H7 (cell line): ENCODE measurements at regions not wholly inside any gene's neighbourhood (a gene's known extent, or its start where the extent isn't known, plus 50 kb on each side); places are given as distances from the start of the nearest gene placed in this dataset.

ENCODE experiments used
- DNase-seq: peaks from one replicate; pipeline ENCODE4 v3.0.0; 2012
- H3K27me3 ChIP-seq: 2 replicates; pipeline ENCODE4 v1.6.0; 2011; ENCODE audit warnings: mild to moderate bottlenecking, low read length; ENCODE audit not compliant: control insufficient read depth, insufficient read depth
- H3K36me3 ChIP-seq: replicated peaks from 2 replicates; pipeline ENCODE4 v1.5.1; 2011; ENCODE audit warnings: low read length; ENCODE audit not compliant: control insufficient read depth, insufficient read depth
- H3K4me3 ChIP-seq: 2 replicates; pipeline ENCODE4 v1.5.1; 2011; ENCODE audit warnings: low read depth, mild to moderate bottlenecking, control low read depth, low read length, moderate library complexity; ENCODE audit not compliant: insufficient read depth

GRCh38 chrX:80098038-80098437 lies 83.5 kb downstream of the TBX22 start:
- DNase-seq = no peak
- Histone ChIP-seq H3K4me3 (no peak overlapping the region), H3K36me3 (no peaks in the 10 kb centered on the region), H3K27me3 (no peaks in the 10 kb centered on the region)

- DNase-seq = no peak
- no peaks in the 10 kb centered on the region for H3K27me3 ChIP-seq
- H3K36me3 ChIP-seq = no peaks in the 10 kb centered on the region
- H3K4me3 ChIP-seq = no peak overlapping the region
These were observed 105.8 kb downstream of the TBX22 start for GRCh38 chrX:80120335-80120734.

GRCh38 chrX:80138938-80139337 lies 124.4 kb downstream of the TBX22 start:
- DNase-seq = no peak
- no peak overlapping the region for H3K4me3 ChIP-seq
- no peaks in the 10 kb centered on the region for H3K27me3 ChIP-seq
- H3K36me3 ChIP-seq = no peaks in the 10 kb centered on the region

DNA sequence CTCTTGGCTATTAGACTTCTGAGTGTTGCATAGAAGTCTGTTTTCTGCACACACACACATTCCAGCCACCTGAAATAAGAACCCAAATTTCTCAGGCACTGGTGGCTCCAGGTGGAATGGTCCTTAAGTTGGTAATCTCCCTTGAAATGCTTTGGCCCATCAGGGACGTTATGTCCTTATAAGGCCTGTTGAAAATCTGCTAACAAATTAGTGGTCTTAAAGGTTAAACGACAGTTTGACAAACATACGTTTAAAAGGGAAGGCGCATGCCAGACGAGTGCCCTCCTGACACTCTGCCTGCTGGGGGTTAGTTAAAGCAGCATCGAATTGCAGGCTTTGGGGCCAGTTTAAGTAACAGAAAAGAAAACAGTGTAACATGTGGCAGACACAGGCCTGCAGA lies 125.0 kb downstream of the TBX22 start:
- H3K36me3 ChIP-seq = no peaks in the 10 kb centered on the region
- H3K27me3 ChIP-seq = no peaks in the 10 kb centered on the region
- H3K4me3 ChIP-seq = no peak overlapping the region
- no peak for DNase-seq

DNA sequence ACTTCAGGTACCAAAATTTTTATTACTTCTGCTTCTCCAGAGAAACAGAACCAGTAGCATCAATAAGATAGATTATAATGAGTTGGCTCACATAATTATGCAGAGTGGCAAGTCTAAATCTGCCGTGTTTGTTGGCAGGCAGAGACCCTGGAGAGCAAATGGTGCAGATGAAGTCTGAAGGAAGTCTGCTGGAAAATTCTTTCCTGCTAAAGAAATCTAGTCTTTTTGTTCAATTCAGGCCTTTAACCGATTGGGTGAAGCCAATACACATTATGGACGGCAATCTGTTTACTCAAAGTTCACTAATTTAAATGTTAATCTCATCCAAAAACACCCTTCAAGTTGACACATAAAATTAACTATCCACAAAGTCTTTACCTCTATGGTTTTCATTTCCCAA lies 156.0 kb downstream of the TBX22 start:
- Histone ChIP-seq H3K27me3 (no peaks in the 10 kb centered on the region), H3K4me3 (no peak overlapping the region), H3K36me3 (no peaks in the 10 kb centered on the region)
- no peak for DNase-seq

DNA sequence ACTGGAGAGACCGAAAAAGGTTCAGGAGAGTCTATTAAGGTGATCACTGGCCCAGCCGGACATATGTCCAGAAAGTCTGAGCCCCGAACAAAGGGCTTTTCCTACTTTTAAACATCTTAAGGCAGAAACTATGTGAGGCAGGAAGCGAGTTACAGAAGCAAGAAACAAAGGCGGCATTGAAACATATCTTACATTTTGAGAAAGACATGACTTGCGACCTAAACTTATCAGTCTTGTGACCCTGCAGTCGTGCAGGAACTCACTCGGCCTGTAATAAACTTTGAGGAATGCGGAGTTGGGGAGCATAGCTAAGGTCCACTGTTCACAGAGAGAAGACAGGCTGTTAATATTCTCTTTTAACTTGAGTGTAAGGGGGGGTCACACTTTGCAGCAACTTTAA lies 158.7 kb downstream of the TBX22 start:
- no peaks in the 10 kb centered on the region for H3K27me3 ChIP-seq
- no peak overlapping the region for H3K4me3 ChIP-seq
- no peak for DNase-seq
- no peaks in the 10 kb centered on the region for H3K36me3 ChIP-seq

DNA sequence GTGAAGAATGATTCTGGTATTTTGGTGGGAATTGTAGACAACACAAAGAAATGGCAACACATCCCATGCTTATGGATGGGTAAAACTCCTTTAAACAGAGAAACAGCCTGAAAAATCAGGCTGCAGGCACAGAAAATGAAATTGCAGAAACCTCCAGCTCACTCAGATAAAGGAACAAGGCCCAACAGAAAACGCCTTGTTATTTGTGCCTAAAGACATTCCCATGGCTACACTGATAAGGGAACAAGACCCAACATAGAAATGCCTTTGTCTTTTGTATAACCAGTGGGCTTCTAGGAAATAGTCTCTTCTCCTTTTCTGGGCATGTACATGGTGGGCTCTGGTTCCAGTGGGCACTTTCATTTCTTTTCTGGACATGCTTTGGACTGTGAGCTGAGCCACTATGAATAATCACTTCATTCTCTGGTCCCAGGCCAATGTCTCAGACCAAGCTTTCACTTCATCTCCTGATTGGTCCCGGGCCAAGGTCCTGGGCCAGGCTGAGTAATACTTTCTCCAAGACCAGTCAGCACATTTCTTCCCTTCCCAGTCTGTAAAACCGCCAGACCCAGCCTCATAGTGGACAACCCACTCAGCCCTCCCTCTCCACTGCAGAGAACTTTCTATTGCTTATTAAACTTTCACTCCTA lies 160.5 kb downstream of the TBX22 start:
- no peak overlapping the region for H3K4me3 ChIP-seq
- H3K36me3 ChIP-seq = no peaks in the 10 kb centered on the region
- H3K27me3 ChIP-seq = no peaks in the 10 kb centered on the region
- no peak for DNase-seq

- H3K36me3 ChIP-seq = no peaks in the 10 kb centered on the region
- H3K4me3 ChIP-seq = no peak overlapping the region
- no peaks in the 10 kb centered on the region for H3K27me3 ChIP-seq
- DNase-seq = peak; percentile 1
These were observed 166.5 kb downstream of the TBX22 start for GRCh38 chrX:80181079-80181478.

- H3K36me3 ChIP-seq = no peaks in the 10 kb centered on the region
- no peak for DNase-seq
- H3K4me3 ChIP-seq = no peak overlapping the region
- no peaks in the 10 kb centered on the region for H3K27me3 ChIP-seq
These were observed 170.3 kb downstream of the TBX22 start for GRCh38 chrX:80184854-80185253.

DNA sequence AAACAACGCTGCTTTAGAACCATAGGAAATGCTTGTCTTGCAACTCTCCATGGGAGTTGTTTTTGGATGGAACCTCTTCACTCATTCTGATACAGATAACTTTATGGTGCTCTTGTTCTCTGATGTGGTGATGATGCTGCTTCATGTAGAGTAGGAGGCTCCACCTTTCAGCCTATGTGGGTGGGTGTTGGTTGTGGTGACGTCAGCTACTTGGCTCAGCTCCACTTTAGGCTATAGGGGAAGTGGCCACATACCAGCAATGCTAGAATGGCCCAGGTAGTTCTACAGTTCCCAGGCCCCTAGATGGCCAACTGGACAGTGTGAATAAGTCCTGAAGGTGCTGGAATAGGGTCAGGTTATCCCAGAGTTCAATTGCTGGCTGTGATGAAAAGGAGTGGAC lies 192.1 kb downstream of the TBX22 start:
- DNase-seq = no peak
- Histone ChIP-seq H3K36me3 (no peaks in the 10 kb centered on the region), H3K4me3 (no peak overlapping the region), H3K27me3 (no peaks in the 10 kb centered on the region)

- no peaks in the 10 kb centered on the region for H3K36me3 ChIP-seq
- no peaks in the 10 kb centered on the region for H3K27me3 ChIP-seq
- no peak overlapping the region for H3K4me3 ChIP-seq
- no peak for DNase-seq
These were observed 192.8 kb downstream of the TBX22 start for GRCh38 chrX:80207327-80207726.

- no peak for DNase-seq
- no peaks in the 10 kb centered on the region for H3K36me3 ChIP-seq
These were observed 201.5 kb downstream of the TBX22 start for GRCh38 chrX:80216086-80216485.

GRCh38 chrX:80223982-80224579 lies 196.2 kb upstream of the TENT5D start:
- H3K36me3 ChIP-seq = no peaks in the 10 kb centered on the region
- DNase-seq = peak; percentile 7
- no peak overlapping the region for H3K4me3 ChIP-seq
- no peaks in the 10 kb centered on the region for H3K27me3 ChIP-seq

More at GRCh38 chrX:80216086-80216485, 201.5 kb downstream of the TBX22 start:
- H3K4me3 ChIP-seq = no peak overlapping the region
- H3K27me3 ChIP-seq = no peaks in the 10 kb centered on the region

DNA sequence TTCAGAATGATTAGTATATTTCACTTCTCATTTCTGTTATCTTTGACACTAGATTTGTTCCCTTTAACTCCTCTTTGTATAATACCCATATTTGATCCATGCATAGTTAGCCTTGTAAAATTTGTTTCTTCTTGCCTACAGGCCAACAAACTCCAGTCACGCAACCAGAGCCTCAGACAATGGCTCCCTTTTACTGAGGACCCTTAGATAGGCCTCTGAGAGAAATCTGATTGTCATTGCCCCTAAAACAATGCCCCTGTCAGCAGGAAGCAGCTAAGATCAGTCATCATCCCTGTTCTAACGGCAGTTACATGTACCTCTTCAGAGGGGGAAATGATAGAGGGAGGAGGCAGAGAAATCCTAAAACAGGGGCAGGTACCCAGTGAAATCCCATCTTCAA lies 190.6 kb upstream of the TENT5D start:
- H3K4me3 ChIP-seq = no peak overlapping the region
- no peaks in the 10 kb centered on the region for H3K27me3 ChIP-seq
- no peaks in the 10 kb centered on the region for H3K36me3 ChIP-seq
- no peak for DNase-seq

DNA sequence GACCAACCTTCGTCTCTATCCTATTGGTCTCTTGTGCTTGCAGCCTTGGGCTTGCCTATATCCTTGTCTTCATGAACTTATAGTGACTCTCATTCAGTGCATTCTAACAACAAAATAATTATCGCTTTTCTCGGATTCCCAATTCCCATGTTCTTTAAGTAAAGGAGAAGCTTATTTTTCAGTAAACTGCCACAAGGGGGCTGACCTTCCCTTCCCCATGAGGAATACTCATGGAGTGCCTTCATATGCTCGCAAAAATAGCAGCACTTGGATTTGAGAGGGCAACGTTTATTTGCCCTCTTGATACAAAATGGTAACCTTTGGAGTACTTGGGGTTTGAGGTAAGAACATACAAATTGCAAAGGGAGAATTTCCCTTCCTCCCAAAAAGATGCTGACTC lies 183.2 kb upstream of the TENT5D start:
- Histone ChIP-seq H3K36me3 (no peaks in the 10 kb centered on the region), H3K27me3 (no peaks in the 10 kb centered on the region), H3K4me3 (no peak overlapping the region)
- DNase-seq = peak; percentile 6

DNA sequence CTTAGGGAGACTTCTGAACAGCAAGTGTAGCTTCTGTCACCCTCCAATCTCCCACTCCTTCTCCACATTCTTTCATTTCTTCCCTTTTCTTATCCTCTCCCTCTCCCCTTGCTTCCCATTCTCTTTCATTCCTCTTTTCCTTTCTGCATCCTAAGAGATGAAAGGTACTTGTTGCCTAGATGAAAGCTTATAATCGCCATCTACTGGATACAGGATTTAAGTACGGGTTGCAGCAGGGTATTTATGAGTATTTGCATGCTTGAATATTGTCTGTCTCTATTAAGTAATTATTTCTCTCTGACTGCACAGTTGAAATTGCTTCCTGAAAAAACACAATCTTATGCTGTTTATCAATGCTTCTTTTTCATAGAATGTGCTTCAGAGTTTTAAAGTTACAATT lies 174.0 kb upstream of the TENT5D start:
- peak; percentile 7 for DNase-seq
- Histone ChIP-seq H3K4me3 (no peak overlapping the region), H3K36me3 (no peaks in the 10 kb centered on the region)

More for the DNA sequence above, 174.0 kb upstream of the TENT5D start:
- H3K27me3 ChIP-seq = no peaks in the 10 kb centered on the region
